ENCODE measurements at regions not wholly inside any gene's neighbourhood (a gene's known extent, or its start where the extent isn't known, plus 50 kb on each side); places are given as distances from the start of the nearest gene placed in this dataset.

DNA sequence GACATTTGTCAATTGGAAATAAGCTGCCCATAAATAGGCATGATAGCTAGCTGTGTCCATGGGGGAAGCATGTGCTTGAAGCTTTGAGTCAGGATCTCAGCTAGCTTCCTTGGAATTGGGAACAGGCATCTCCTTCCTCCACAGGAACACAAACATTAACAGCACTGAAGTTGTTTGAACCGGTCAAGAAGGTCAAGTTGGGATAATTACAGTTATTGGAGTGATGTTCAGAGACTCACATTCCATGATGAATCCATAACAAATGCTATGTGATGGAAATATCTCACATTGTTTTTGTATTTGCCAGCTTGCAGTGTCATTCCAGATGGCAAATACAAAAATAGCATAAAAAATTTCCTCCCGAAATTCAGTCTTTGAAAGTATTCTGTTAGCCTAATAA lies 347.6 kb upstream of the SMIM21 start:
- Mint-ChIP-seq H3K4me1 (no peaks in the 10 kb centered on the region), H3K4me3 (no peak overlapping the region), H3K27ac (no peak overlapping the region), H3K27me3 (peaks cover 2% of the 10 kb centered on the region), H3K9me3 (no peaks in the 10 kb centered on the region), H3K36me3 (no peaks in the 10 kb centered on the region)

DNA sequence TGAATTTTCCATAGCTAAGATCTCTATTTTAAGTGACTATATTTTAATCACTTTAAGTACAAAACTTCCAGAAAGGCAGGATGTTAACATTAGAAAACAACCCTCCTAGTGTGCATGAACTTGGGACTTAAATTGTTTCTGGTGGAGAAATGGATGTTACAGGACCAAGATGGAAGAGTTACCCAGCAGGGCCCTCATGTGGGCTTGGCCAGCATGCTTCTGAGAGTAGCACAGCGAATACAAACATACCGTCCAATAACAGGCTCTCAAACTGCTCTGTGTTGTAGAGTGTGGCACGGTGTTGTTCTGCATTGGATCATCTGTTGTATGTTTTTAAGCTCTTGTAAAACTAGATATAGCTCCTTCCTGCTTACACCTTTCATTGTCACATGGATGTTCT lies 346.1 kb upstream of the SMIM21 start:
- H3K9me3 Mint-ChIP-seq, result no peaks in the 10 kb centered on the region
- no peaks in the 10 kb centered on the region for H3K36me3 Mint-ChIP-seq
- H3K27ac Mint-ChIP-seq, result no peak overlapping the region
- peaks cover 2% of the 10 kb centered on the region for H3K27me3 Mint-ChIP-seq
- no peak overlapping the region for H3K4me3 Mint-ChIP-seq
- H3K4me1 Mint-ChIP-seq, result no peaks in the 10 kb centered on the region

DNA sequence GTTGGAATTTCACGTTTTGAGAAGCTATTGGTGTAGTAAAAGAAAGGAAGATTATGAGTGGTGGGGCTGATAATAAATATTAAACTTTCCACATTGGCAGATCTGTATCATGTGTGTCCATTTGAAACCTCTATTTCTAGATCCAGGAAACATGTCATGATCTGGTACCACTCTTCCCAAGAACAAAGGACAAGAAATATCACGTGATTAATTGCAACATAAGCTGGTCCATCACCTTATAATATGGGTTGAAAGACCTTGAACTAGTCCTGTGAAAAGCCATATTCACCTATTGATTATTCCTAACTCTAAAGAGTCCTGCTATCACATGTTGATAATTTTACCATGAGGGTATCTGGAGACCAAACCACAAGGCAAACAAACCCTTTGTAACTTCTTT lies 335.3 kb upstream of the SMIM21 start:
- Mint-ChIP-seq H3K27ac (no peak overlapping the region), H3K36me3 (no peaks in the 10 kb centered on the region), H3K9me3 (no peaks in the 10 kb centered on the region), H3K27me3 (peaks cover 9% of the 10 kb centered on the region), H3K4me3 (no peak overlapping the region), H3K4me1 (no peaks in the 10 kb centered on the region)

DNA sequence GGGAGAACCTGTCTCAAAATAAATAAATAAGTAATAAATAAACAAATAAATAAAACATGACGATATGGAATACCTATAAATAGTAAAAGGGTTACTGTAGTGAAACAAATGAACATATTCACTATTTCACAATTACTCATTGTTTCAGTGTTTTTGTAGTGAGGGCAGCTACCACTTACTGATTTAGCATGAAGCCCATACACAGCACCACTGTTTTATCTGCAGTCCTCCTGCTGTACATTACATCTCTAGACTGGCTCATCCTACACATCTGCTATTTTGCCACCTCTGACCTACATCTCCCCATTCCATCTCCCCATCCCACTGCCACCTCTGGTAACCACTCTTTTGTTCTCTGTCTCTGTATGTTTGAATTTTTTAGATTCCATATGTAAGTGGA lies 332.7 kb upstream of the SMIM21 start:
- Mint-ChIP-seq H3K9me3 (no peaks in the 10 kb centered on the region), H3K4me3 (no peak overlapping the region), H3K27me3 (peaks cover 7% of the 10 kb centered on the region), H3K36me3 (no peaks in the 10 kb centered on the region), H3K27ac (no peak overlapping the region), H3K4me1 (no peaks in the 10 kb centered on the region)

DNA sequence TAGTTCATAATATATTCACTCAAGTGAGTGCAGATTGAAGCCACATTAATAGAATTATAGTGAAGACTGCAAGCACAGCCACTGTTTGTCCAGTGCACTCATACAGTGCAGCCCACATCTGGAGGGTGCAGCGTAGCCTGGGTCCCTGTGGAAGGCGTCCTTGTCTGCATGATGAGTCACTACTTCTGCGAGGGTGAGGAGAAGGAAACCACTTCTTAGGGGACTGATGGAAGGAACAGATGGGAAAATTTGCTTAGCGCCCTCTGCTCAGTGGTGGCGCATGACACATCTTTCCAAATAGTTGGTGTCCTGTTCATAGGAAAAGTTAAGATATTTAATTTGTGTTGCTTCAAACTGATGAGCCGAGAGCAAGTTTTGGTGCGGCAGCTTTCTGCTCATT lies 330.4 kb upstream of the SMIM21 start:
- peaks cover 5% of the 10 kb centered on the region for H3K27me3 Mint-ChIP-seq
- no peaks in the 10 kb centered on the region for H3K9me3 Mint-ChIP-seq
- H3K27ac Mint-ChIP-seq, result no peak overlapping the region
- no peaks in the 10 kb centered on the region for H3K36me3 Mint-ChIP-seq
- H3K4me3 Mint-ChIP-seq, result no peak overlapping the region
- H3K4me1 Mint-ChIP-seq, result no peaks in the 10 kb centered on the region

DNA sequence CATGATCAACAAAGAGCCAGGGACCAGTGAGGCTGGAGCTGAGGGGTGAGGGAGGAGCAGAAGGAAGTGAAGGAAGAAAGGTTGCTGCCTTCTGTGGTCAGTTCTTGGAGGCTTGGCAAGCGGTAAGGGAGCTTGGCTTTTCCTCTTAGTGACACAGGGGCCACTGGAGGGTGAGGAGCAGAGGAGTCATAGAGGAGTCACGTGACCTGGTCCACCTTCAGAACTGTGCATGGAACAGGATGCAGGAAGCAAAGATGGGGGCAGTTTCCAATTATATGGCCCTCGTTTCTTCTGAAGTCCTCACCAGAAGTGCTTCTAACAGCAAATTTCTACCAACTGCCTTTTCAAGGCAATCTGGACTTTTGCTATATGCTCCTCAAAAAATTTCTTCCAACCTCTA lies 326.9 kb upstream of the SMIM21 start:
- no peak overlapping the region for H3K4me3 Mint-ChIP-seq
- no peaks in the 10 kb centered on the region for H3K9me3 Mint-ChIP-seq
- no peaks in the 10 kb centered on the region for H3K36me3 Mint-ChIP-seq
- H3K27ac Mint-ChIP-seq, result no peak overlapping the region
- H3K4me1 Mint-ChIP-seq, result no peaks in the 10 kb centered on the region
- peaks cover 6% of the 10 kb centered on the region for H3K27me3 Mint-ChIP-seq

DNA sequence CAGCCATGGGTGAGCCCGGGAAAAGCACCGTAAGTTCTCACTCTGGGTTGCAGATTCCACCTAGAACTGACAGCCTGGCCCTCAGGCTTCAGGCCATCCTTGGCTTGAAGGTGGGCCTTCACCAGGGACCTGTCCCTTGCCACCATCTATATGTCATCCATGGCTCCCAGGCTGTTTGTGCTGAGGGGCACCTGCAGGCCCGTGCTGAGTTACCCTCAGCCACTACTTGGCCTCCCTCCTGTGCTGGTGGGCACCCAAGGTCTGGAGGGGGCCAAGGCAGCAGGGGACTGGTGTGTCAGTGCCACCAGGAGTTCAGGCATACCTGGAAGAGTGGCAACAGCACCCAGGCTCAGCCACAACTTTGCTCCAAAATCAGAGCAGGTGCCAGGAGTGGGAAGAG lies 326.2 kb upstream of the SMIM21 start:
- Mint-ChIP-seq H3K4me1 (no peaks in the 10 kb centered on the region), H3K27ac (no peak overlapping the region), H3K27me3 (peaks cover 6% of the 10 kb centered on the region), H3K4me3 (no peak overlapping the region), H3K36me3 (no peaks in the 10 kb centered on the region), H3K9me3 (no peaks in the 10 kb centered on the region)

DNA sequence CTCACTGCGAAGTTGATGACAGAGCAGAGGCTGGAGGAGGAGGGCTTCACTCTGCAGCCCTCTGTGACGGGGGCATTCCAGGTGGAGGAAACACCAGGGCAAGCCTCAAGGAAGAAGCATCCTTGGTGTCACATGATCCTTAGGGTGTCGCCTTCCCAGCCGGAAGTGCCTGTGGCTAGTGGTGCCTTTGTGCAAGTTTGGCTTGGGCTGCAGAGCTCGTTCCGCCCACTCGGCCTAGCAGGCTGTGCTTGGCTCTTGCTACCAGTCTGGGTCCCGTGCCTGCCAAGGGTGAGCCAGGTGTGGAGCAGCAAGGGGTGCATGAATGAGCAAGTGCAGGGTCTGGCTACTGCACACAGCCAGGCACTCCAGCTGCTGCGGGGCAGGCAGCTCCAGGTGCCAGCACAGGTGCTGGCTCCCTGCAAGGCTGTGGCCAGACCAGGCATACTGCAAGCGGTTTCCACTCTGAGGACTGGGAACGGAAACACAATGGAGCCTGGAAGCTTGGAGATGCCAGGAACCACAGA lies 325.3 kb upstream of the SMIM21 start:
- peaks cover 5% of the 10 kb centered on the region for H3K27me3 Mint-ChIP-seq
- H3K4me1 Mint-ChIP-seq, result no peaks in the 10 kb centered on the region
- no peaks in the 10 kb centered on the region for H3K36me3 Mint-ChIP-seq
- H3K27ac Mint-ChIP-seq, result no peak overlapping the region
- no peak overlapping the region for H3K4me3 Mint-ChIP-seq
- H3K9me3 Mint-ChIP-seq, result no peaks in the 10 kb centered on the region

DNA sequence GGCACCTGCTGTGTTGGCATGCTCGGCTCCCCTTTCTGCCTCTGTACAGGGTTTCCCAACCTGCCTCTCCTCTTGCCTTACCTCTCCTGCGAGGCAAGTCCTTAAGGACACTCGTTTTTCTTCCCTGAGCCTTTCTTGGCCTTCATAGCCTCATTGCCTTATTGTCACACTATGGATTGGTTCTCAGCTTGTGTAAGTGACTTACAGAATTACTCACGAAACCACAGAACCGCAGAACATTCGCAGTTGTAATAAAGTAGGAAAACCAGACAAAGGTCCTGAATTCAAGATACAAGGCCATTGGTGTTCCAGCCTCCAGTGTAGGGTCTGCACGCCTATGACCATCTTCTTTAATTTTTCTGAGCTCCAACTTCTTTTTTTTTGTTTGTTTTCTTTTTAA lies 317.6 kb upstream of the SMIM21 start:
- Mint-ChIP-seq H3K27me3 (peaks cover 2% of the 10 kb centered on the region), H3K4me1 (no peaks in the 10 kb centered on the region), H3K9me3 (no peaks in the 10 kb centered on the region), H3K27ac (no peak overlapping the region), H3K4me3 (no peak overlapping the region), H3K36me3 (no peaks in the 10 kb centered on the region)

DNA sequence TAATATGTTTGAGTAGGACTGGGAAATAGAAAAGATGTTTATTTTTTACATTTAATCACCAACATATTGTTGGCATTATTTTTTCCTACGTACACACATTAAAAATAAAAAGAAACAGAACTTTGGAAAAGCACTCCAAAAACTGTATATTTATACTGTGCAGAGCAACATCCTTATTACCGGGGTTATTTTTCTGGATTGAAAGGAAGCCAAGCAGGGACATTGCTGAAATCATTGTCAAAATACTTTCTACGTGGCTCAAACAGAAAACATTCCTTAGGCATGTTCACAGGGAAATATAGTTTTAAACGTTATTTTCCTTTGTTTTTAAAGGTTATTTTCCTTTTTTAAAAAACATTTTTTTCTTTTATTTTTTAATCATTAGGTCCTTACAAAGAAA lies 315.0 kb upstream of the SMIM21 start:
- Mint-ChIP-seq H3K27me3 (peaks cover 6% of the 10 kb centered on the region), H3K36me3 (no peaks in the 10 kb centered on the region), H3K4me3 (no peak overlapping the region), H3K9me3 (no peaks in the 10 kb centered on the region), H3K27ac (no peak overlapping the region), H3K4me1 (no peaks in the 10 kb centered on the region)

DNA sequence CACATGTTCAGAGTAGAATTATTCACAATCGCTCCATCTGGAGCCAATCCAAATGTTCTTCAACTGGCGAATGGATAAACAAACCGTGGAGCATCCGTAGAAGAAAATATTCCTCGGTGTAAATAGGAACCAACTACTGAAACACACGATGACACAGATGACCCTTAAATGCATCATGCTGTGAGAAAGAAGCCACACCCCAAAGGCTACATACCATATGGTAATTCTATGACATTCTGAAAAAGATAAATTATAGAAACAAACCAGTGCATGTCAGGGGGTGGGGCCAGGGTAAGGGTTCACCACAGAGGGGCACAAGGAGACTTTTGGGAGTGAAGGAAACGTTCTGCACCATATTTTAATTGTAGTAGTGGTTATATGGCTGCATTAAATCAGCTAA lies 312.2 kb upstream of the SMIM21 start:
- H3K9me3 Mint-ChIP-seq, result peaks cover 7% of the 10 kb centered on the region
- H3K4me3 Mint-ChIP-seq, result no peak overlapping the region
- no peak overlapping the region for H3K27ac Mint-ChIP-seq
- no peaks in the 10 kb centered on the region for H3K36me3 Mint-ChIP-seq
- H3K27me3 Mint-ChIP-seq, result peaks cover 9% of the 10 kb centered on the region
- H3K4me1 Mint-ChIP-seq, result no peaks in the 10 kb centered on the region

DNA sequence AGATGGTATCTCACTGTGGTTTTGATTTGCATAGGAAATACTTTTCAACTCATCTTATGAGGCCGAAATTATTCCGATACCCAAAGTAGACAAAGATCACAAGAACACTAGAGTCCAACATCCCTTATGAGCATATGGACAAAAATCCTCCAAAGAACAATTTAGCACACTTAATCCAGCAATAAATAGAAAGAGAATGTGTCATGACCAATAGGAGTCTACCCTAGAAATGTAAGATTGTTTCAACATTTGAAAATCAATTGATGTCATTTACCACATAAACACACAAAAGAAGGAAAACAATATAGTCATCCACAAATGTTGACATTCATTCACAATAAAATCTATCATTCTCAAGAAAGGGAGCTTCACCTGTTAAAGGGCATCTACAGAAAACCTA lies 307.8 kb upstream of the SMIM21 start:
- Mint-ChIP-seq H3K36me3 (no peaks in the 10 kb centered on the region), H3K27me3 (peaks cover 14% of the 10 kb centered on the region), H3K27ac (no peak overlapping the region)

DNA sequence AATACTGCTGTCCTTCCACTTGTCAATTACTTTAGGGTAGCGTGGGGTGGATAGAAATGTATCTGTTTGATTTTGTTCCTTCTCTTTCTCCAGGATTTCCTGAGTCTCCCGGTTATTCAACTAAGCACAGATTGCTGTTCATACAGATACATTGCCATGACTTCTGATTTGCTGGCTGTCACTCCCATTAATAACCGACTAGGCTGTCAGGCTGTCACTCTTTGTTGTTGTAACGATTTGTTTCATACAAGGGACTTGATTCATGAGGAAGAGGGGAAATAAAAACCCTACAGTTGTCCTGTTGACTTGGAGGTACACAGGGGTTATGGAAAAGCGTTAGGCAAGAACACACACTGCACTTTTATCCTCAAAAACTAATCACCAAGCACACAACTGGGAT lies 302.7 kb upstream of the SMIM21 start:
- H3K36me3 Mint-ChIP-seq, result no peaks in the 10 kb centered on the region
- H3K27ac Mint-ChIP-seq, result no peak overlapping the region
- H3K9me3 Mint-ChIP-seq, result no peaks in the 10 kb centered on the region
- H3K4me1 Mint-ChIP-seq, result no peaks in the 10 kb centered on the region
- no peak overlapping the region for H3K4me3 Mint-ChIP-seq
- H3K27me3 Mint-ChIP-seq, result peaks cover 15% of the 10 kb centered on the region

More for the DNA sequence above, 307.8 kb upstream of the SMIM21 start:
- Mint-ChIP-seq H3K4me3 (no peak overlapping the region), H3K9me3 (peaks cover 7% of the 10 kb centered on the region), H3K4me1 (no peaks in the 10 kb centered on the region)

DNA sequence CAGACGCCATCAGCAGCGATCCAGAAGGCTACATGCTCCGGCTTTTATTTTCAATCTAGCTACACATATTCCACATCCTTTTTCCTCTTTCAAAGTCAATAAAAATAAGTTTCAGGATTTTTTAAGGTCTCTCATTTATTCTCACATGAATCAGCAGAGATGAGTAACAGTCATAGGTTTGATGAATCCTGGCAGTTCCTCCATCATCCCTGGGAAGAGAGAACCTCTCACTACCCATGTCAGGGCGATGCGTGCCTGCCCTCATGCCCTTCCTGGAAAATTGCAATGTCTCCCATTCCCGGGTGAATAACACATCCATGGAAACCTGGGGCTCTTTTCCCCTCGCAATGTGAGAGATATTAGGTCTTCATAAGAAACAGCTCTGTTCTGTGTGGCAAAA lies 301.1 kb upstream of the SMIM21 start:
- peaks cover 19% of the 10 kb centered on the region for H3K27me3 Mint-ChIP-seq
- H3K9me3 Mint-ChIP-seq, result no peaks in the 10 kb centered on the region
- no peaks in the 10 kb centered on the region for H3K4me1 Mint-ChIP-seq
- H3K36me3 Mint-ChIP-seq, result no peaks in the 10 kb centered on the region
- no peak overlapping the region for H3K4me3 Mint-ChIP-seq
- H3K27ac Mint-ChIP-seq, result no peak overlapping the region

DNA sequence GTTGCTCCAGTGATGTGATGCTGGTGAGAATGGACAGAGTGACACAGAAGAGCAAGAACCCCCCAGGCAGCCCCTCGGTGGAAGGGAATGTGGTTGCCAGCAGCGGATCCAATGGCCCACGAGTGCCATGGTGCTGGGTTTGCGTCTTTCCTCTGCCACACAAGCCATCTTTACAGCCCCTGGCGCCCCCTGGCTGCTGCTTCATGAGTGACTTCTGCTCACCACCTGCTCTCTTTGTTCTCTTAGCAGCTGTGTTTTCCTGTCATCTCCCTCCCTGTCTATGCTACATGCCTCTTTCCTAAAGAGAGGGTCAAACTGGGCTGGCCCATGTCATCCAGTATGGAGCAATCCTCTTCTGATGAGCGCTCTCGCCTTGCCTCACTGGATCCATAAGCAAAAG lies 300.0 kb upstream of the SMIM21 start:
- H3K9me3 Mint-ChIP-seq, result no peaks in the 10 kb centered on the region
- no peak overlapping the region for H3K27ac Mint-ChIP-seq
- no peaks in the 10 kb centered on the region for H3K4me1 Mint-ChIP-seq
- H3K36me3 Mint-ChIP-seq, result no peaks in the 10 kb centered on the region
- H3K4me3 Mint-ChIP-seq, result no peak overlapping the region
- H3K27me3 Mint-ChIP-seq, result peaks cover 22% of the 10 kb centered on the region

DNA sequence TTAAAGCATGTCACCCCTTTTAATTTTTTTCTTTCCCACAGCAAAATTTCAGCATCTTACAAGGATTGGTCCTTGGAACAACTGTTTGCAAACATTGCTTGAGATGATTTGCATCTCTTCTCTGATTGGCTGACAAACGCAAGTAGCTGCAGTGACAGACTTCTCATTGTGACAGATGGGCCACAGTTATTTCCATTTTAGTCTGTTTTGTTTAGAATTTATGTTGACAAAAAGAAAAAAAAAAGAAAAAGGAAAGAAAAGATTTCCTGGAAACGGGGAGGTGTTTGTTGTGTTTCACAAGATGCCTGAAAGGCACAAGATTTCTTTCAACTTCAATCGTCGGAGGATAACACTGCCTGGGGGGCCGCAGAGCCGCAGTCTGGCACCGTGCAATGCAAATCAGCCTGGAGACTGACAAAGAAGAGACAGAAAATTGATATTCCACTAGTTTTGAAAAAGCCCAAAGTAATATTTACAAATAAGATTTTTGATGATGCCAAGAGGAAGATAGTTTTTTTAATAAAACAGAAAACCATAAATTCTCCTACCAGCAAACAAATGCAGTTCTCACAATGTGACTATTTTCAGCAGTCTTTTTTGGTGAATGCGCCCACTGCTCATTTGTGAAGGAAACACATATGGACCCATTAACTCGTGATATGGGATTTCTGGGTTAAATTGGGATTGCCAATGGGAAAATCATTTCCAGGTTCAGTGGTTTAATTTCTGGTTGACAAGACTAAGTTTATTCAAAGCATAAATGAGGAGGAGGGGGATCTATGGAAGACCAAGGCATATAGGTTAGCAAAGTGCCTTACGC lies 296.2 kb upstream of the SMIM21 start:
- H3K4me3 Mint-ChIP-seq, result no peak overlapping the region
- no peaks in the 10 kb centered on the region for H3K9me3 Mint-ChIP-seq
- H3K27me3 Mint-ChIP-seq, result peaks cover 18% of the 10 kb centered on the region
- no peaks in the 10 kb centered on the region for H3K36me3 Mint-ChIP-seq
- H3K4me1 Mint-ChIP-seq, result no peaks in the 10 kb centered on the region
- no peak overlapping the region for H3K27ac Mint-ChIP-seq

DNA sequence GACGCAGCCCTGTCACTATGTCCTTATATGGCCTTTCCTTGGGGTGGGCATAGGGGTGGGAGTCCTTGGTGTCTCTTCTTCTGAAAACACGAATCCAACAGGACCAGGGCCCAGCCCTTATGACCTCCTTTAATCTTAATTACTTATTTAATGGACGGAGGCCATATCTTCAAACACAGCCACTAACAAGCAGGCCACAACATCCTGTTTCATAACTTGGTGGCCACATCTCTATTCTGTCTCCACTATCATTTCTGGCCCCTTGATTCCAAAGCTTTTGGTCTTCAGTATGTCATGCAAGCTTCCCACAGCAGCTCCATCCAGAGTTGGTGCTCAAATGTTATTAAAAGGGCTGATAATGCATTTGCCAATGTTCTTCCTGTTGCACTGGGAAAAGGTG lies 287.3 kb upstream of the SMIM21 start:
- no peaks in the 10 kb centered on the region for H3K36me3 Mint-ChIP-seq
- H3K4me1 Mint-ChIP-seq, result no peaks in the 10 kb centered on the region
- H3K27ac Mint-ChIP-seq, result no peak overlapping the region
- no peak overlapping the region for H3K4me3 Mint-ChIP-seq
- H3K27me3 Mint-ChIP-seq, result peaks cover 4% of the 10 kb centered on the region
- peaks cover 7% of the 10 kb centered on the region for H3K9me3 Mint-ChIP-seq
